ENCODE measurements at regions not wholly inside any gene's neighbourhood (a gene's known extent, or its start where the extent isn't known, plus 50 kb on each side); places are given as distances from the start of the nearest gene placed in this dataset.

DNA sequence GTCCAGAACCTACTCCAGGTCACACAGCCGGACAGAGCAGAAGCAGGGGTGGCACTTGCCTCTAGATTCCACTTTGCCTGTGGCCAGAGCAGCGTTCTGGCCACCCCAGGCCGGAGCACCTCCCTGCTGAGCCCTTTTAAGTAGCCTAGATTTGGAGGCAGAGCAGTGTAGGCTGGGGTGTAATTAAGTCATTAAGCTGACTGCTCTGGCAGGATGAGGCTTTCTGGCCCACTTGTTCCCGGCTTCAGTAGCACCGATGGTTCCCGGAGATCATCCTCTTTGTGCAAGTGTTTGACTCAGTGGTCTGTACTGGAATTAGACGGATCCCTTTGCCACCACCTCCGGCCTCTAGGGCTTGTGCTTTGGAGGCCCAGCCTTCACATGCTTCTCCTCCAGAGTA, 281.9 kb upstream of the ANKRD55 start:
- TF ChIP-seq, protein P1, sequence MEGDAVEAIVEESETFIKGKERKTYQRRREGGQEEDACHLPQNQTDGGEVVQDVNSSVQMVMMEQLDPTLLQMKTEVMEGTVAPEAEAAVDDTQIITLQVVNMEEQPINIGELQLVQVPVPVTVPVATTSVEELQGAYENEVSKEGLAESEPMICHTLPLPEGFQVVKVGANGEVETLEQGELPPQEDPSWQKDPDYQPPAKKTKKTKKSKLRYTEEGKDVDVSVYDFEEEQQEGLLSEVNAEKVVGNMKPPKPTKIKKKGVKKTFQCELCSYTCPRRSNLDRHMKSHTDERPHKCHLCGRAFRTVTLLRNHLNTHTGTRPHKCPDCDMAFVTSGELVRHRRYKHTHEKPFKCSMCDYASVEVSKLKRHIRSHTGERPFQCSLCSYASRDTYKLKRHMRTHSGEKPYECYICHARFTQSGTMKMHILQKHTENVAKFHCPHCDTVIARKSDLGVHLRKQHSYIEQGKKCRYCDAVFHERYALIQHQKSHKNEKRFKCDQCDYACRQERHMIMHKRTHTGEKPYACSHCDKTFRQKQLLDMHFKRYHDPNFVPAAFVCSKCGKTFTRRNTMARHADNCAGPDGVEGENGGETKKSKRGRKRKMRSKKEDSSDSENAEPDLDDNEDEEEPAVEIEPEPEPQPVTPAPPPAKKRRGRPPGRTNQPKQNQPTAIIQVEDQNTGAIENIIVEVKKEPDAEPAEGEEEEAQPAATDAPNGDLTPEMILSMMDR (IDR thresholded peaks at IDR 0.05; ENCODE audit: insufficient read depth, low read length, poor library complexity, severe bottlenecking), result no peak
- no peak overlapping the region for H3K4me3 ChIP-seq (ENCODE audit: low read depth, low read length)
- no peaks in the 10 kb centered on the region for H3K36me3 ChIP-seq (ENCODE audit: control insufficient read depth, insufficient read depth, low read length)
- no peak for DNase-seq (ENCODE audit: low read depth)
- no peaks in the 10 kb centered on the region for H3K27me3 ChIP-seq (ENCODE audit: control insufficient read depth, insufficient read depth, low read length)

DNA sequence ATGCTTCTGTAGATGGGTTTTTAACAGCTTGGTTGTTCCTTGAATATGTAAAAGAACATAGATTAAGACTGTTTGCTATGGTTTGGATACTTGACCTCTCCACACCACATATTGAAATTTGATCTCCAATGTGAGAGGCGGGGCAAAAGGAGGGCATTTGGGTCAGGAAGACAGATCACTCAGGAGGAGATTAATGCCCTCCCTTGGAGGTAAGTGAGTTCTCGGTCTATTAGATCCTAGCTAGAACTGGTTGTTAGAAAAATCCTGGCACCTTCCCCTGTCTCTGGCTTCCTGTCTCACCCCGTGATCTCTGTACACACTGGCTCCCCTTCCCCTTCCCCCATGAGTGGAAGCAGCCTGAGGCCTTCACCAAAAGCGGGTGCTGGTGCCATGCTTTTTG, 281.1 kb upstream of the ANKRD55 start:
- Histone ChIP-seq H3K27me3 (ENCODE audit: control insufficient read depth, insufficient read depth, low read length) (no peaks in the 10 kb centered on the region), H3K4me3 (ENCODE audit: low read depth, low read length) (no peak overlapping the region), H3K36me3 (ENCODE audit: control insufficient read depth, insufficient read depth, low read length) (no peaks in the 10 kb centered on the region)
- DNase-seq (ENCODE audit: low read depth), result no peak
- TF ChIP-seq, protein P1 (IDR thresholded peaks at IDR 0.05; ENCODE audit: insufficient read depth, low read length, poor library complexity, severe bottlenecking), result no peak

DNA sequence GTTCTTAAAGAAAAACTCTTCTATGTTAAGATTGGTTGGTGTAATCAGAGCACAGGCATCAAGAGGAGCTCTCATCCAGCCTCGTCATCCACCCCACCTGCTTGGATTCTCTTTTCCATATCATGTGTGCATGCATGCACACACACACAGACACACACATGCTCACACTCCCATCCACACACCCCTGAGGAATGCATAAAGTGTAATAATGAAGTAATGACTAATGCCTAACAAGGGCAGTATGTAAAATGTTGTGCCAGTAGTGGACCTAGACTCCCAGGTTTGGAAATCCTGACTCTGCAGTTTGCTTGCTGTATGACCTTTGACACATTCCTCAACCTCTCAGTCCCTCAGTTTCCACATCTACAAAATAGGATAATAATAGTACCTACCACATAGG, 280.0 kb upstream of the ANKRD55 start:
- no peaks in the 10 kb centered on the region for H3K27me3 ChIP-seq (ENCODE audit: control insufficient read depth, insufficient read depth, low read length)
- TF ChIP-seq, protein P1 (IDR thresholded peaks at IDR 0.05; ENCODE audit: insufficient read depth, low read length, poor library complexity, severe bottlenecking), result no peak
- no peaks in the 10 kb centered on the region for H3K36me3 ChIP-seq (ENCODE audit: control insufficient read depth, insufficient read depth, low read length)
- H3K4me3 ChIP-seq (ENCODE audit: low read depth, low read length), result no peak overlapping the region
- DNase-seq (ENCODE audit: low read depth), result no peak

DNA sequence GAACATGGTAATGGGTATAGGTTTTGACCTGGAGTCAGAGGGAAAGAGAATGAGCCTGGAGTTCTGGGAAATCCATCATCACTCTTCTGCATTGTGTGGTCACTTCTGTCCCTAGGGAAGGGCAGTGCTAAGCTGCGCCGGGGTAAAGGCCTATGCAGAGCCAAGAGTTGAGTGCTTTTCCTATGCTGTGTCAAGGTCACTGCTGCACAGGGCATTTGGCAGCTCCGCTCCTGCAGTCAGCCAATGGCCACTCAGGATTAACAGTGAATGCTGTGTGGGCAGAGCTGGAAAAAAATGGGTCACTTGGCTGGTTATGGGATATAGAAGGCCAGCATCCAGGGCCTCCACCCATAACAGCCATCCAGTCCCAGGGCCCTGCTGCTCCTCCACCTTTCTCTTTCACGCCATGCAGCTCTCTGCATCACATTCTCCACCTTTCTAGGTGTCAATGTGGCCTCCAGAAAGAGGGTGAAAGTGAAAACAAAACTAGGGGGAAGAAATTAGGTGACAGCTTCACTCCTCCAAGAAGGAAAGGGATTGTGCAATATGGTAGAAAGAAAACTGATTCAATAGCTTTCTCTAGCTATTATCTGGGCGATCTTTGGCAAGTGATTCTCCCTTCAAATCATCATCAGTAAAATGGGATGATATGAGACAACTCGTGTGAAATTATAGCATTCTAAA, 279.3 kb upstream of the ANKRD55 start:
- Histone ChIP-seq H3K27me3 (ENCODE audit: control insufficient read depth, insufficient read depth, low read length) (no peaks in the 10 kb centered on the region), H3K36me3 (ENCODE audit: control insufficient read depth, insufficient read depth, low read length) (no peaks in the 10 kb centered on the region), H3K4me3 (ENCODE audit: low read depth, low read length) (no peak overlapping the region)
- DNase-seq (ENCODE audit: low read depth), result no peak
- TF ChIP-seq, protein P1 (IDR thresholded peaks at IDR 0.05; ENCODE audit: insufficient read depth, low read length, poor library complexity, severe bottlenecking), result no peak

DNA sequence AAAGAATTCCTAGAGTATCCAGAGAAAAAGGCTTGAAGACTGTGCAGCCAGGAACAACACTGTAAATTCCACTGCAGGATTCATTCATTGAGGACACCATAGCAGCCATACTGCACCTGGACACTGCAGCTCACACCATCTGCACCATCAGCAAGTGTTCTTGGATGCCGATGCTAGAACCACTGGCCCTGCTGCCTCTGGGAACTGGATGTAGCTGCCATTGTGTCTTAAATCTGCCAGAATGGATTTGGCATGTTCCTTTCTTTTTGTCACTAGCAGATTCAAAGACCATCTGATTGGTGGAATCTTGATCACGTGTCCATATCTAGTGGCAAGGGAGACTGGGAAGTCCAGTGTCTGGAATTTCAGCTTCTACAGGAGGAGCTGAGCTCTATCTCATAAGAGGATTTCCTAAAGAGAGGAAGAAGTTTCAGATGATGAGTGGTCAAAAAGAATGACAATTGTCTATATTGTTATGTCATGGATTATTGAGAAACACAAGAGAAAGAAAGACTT, 278.3 kb upstream of the ANKRD55 start:
- Histone ChIP-seq H3K36me3 (ENCODE audit: control insufficient read depth, insufficient read depth, low read length) (no peaks in the 10 kb centered on the region), H3K27me3 (ENCODE audit: control insufficient read depth, insufficient read depth, low read length) (no peaks in the 10 kb centered on the region), H3K4me3 (ENCODE audit: low read depth, low read length) (no peak overlapping the region)
- TF ChIP-seq, protein P1 (IDR thresholded peaks at IDR 0.05; ENCODE audit: insufficient read depth, low read length, poor library complexity, severe bottlenecking), result no peak
- DNase-seq (ENCODE audit: low read depth), result no peak

DNA sequence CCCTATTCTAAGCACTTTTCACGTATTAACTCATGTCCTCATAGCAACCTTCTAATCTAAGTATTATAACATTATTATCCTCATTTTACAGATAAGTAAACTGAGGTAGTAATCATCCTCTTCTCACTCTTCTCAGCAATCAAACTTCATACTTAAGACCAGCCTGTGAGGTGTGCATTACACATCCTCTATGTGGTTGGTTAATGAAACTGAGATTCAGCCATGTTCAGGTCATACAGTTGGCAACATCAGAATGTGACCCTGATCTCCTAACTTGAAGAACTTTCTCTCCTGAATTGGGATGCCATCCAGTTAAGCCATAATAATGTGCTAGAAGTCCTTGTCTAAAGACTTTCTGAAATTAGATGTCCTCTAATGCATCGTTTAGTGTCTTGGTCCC, 275.1 kb upstream of the ANKRD55 start:
- Histone ChIP-seq H3K4me3 (ENCODE audit: low read depth, low read length) (no peak overlapping the region), H3K27me3 (ENCODE audit: control insufficient read depth, insufficient read depth, low read length) (no peaks in the 10 kb centered on the region), H3K36me3 (ENCODE audit: control insufficient read depth, insufficient read depth, low read length) (no peaks in the 10 kb centered on the region)
- DNase-seq (ENCODE audit: low read depth), result no peak
- TF ChIP-seq, protein P1 (IDR thresholded peaks at IDR 0.05; ENCODE audit: insufficient read depth, low read length, poor library complexity, severe bottlenecking), result no peak
